GM10248 (cell line): ENCODE measurements at regions not wholly inside any gene's neighbourhood (a gene's known extent, or its start where the extent isn't known, plus 50 kb on each side); places are given as distances from the start of the nearest gene placed in this dataset.

ENCODE experiments used
- CTCF ChIA-PET: fragments of 300-600 bp; sonication (Branson Sonifier 250); formaldehyde crosslinking; extraction: SDS; loops from one replicate; lab custom pipeline; 2021; ENCODE audit warnings: antibody characterized with exemption; lab: Yijun Ruan, JAX
- POLR2A ChIA-PET: fragments of 350-650 bp; sonication (Branson Sonifier 250); formaldehyde crosslinking; extraction: SDS; loops from one replicate; lab custom pipeline; 2020; ENCODE audit warnings: antibody characterized with exemption; lab: Yijun Ruan, JAX
- DNase-seq: peaks from one replicate; pipeline ENCODE4 v3.0.0; 2012; ENCODE audit errors: extremely low spot score
- TF ChIP-seq, protein P1 (sequence below): IDR thresholded peaks from 2 replicates; pipeline ENCODE4 v1.5.1; 2012; ENCODE audit warnings: mild to moderate bottlenecking, low read depth; ENCODE audit errors: extremely low read depth, missing control alignments, control extremely low read depth

DNA sequence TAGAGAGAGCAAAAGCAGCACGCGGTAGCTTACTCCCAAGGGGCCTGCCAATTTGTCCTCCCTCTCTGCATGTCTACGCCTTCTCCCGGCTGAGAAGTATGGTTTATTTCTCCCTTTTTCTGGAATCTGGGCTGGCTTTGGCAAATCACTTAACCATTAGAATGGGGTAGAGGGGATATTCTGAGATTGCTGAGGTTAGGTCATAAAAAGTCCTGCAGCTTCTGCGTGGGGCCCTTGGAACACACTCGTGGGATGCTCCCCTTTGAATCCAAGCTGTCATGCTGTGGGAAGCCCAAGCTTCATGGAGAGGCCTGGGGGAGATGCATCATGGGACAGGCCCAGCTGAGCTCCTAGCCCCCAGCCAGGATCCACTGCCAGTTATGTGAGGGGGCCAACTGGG is 403.6 kb upstream of the MAF start:
- DNase-seq = no peak
- ChIA-PET CTCF (interaction anchor here (1.0 kb wide), 1 partner anchor 15 kb away, joined by 3 read pairs; no protein-coding TSS in a partner anchor), POLR2A (no interaction called here)
- TF ChIP-seq, protein P1, sequence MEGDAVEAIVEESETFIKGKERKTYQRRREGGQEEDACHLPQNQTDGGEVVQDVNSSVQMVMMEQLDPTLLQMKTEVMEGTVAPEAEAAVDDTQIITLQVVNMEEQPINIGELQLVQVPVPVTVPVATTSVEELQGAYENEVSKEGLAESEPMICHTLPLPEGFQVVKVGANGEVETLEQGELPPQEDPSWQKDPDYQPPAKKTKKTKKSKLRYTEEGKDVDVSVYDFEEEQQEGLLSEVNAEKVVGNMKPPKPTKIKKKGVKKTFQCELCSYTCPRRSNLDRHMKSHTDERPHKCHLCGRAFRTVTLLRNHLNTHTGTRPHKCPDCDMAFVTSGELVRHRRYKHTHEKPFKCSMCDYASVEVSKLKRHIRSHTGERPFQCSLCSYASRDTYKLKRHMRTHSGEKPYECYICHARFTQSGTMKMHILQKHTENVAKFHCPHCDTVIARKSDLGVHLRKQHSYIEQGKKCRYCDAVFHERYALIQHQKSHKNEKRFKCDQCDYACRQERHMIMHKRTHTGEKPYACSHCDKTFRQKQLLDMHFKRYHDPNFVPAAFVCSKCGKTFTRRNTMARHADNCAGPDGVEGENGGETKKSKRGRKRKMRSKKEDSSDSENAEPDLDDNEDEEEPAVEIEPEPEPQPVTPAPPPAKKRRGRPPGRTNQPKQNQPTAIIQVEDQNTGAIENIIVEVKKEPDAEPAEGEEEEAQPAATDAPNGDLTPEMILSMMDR = no peak

GRCh38 chr16:80002261-80002660 is 401.7 kb upstream of the MAF start:
- TF ChIP-seq, protein P1 = no peak
- DNase-seq = no peak
- POLR2A ChIA-PET = no interaction called here
- CTCF ChIA-PET = no interaction called here

DNA sequence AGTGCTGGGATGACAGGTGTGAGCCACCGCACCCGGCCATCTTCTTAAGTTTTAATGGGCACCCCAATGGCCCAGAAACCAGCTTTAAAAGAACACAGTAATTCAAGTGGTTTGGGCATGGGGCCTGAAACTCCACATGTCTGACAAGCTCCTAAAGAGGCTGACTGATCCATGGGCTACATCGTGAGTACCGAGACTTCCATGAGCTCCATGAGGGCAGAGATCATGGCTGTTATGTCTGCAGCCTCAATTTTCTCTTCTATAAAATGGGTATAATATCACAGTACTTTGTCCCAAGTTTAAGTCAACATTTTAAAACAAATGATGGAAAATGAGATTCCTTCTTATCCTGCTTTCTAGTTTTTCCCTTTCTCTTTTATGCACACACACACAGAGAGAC is 397.6 kb upstream of the MAF start:
- CTCF ChIA-PET = interaction anchor here (0.9 to 1.1 kb wide), 2 partner anchors 13 to 468 kb away, joined by 3 read pairs; no protein-coding TSS in a partner anchor
- DNase-seq = no peak
- POLR2A ChIA-PET = no interaction called here

GRCh38 chr16:79997257-79997656 is 396.7 kb upstream of the MAF start:
- TF ChIP-seq, protein P1 = peak; percentile 8
- CTCF ChIA-PET = interaction anchor here (1.1 to 1.6 kb wide), 3 partner anchors 10 to 16 kb away, joined by 3 read pairs; no protein-coding TSS in a partner anchor
- DNase-seq = no peak
- POLR2A ChIA-PET = no interaction called here

More for the DNA sequence above, 397.6 kb upstream of the MAF start:
- TF ChIP-seq, protein P1 = no peak

DNA sequence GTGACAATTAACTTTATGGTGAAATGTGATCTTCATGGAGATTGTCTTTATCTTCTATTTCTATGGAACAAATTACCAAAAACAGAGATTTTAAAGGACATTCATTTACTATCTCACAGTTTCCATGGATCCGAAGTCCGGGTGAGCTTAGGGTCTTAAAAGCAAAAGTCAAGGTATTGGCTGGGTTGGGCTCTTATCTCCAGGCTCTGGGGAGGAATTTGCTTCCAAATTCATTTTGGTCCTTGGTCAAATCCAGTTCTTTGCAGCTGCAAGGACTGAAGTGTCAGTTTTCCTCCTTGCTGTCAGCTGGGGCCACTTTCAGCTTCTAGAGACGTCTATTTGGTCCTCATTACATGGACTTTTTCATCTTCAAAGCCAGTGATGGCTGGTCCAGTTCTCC is 395.8 kb upstream of the MAF start:
- ChIA-PET POLR2A (no interaction called here), CTCF (interaction anchor here (1.1 to 1.6 kb wide), 2 partner anchors 9 to 17 kb away, joined by 3 read pairs; no protein-coding TSS in a partner anchor)
- TF ChIP-seq, protein P1 = no peak
- DNase-seq = no peak

- no peak for DNase-seq
- POLR2A ChIA-PET = no interaction called here
- CTCF ChIA-PET = no interaction called here
- TF ChIP-seq, protein P1 = no peak
Observed at GRCh38 chr16:79995315-79995714, 394.8 kb upstream of the MAF start.
